Activated CD4-positive, alpha-beta memory T cell treated with anti-CD3 and anti-CD28 coated beads for 36 hours (primary cell): ENCODE measurements at regions not wholly inside any gene's neighbourhood (a gene's known extent, or its start where the extent isn't known, plus 50 kb on each side); places are given as distances from the start of the nearest gene placed in this dataset.

Source experiments
- CTCF ChIA-PET: fragments of 350-600 bp; sonication (Branson Sonifier 250); formaldehyde crosslinking; loops from one replicate; lab custom pipeline; 2021; ENCODE audit warnings: antibody characterized with exemption, inconsistent platforms; lab: Charles Lee
- POLR2A ChIA-PET: fragments of 350-600 bp; sonication (Branson Sonifier 250); formaldehyde crosslinking; loops from one replicate; lab custom pipeline; 2021; ENCODE audit warnings: antibody characterized with exemption; lab: Charles Lee
- DNase-seq: peaks from one replicate; pipeline ENCODE4 v3.0.0-alpha.2; 2020
- H3K27ac Mint-ChIP-seq: one replicate; pipeline ENCODE4 v1.8.0; 2021; ENCODE audit warnings: mixed read lengths
- H3K27me3 Mint-ChIP-seq: one replicate; pipeline ENCODE4 v1.8.0; 2021; ENCODE audit warnings: mixed read lengths
- H3K36me3 Mint-ChIP-seq: one replicate; pipeline ENCODE4 v1.8.0; 2021; ENCODE audit warnings: mixed read lengths
- H3K4me1 Mint-ChIP-seq: one replicate; pipeline ENCODE4 v1.8.0; 2021; ENCODE audit warnings: low read depth, mixed read lengths
- H3K4me3 Mint-ChIP-seq: one replicate; pipeline ENCODE4 v1.8.0; 2021; ENCODE audit warnings: mild to moderate bottlenecking, mixed read lengths
- H3K9me3 Mint-ChIP-seq: one replicate; pipeline ENCODE4 v1.8.0; 2021; ENCODE audit warnings: mixed read lengths
- intact Hi-C: fragments of 100-400 bp; cut with micrococcal nuclease; formaldehyde crosslinking; loops from one replicate; pipeline ENCODE4 v1.15.1; 2023

DNA sequence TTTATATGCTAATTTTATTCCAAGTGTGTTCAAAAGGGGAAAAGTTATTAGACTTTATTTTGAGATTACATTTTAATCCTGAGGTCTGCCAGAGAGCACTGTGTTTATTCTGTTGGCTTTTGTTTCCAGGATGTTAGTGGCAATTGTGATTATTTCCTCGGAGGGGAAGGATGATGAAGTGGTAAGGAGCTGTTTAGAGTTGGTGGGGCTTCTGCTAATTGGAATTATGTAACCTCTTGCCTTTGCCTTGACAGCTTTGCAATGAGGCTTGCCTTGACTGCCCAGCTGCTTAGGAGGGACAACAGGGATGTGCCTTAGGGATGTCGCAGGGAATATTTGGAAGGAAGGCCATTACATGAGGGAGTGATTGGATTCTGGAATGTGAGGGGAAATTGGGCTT is 89.7 kb upstream of the E2F8 start:
- intact Hi-C loops = no loop called here
- H3K36me3 Mint-ChIP-seq = no peaks in the 10 kb centered on the region
- DNase-seq = no peak
- ChIA-PET POLR2A (no interaction called here), CTCF (interaction anchor here (0.6 kb wide), 1 partner anchor 573 kb away, joined by 3 read pairs; no protein-coding TSS in a partner anchor)
- peaks cover 11% of the 10 kb centered on the region for H3K27me3 Mint-ChIP-seq
- no peaks in the 10 kb centered on the region for H3K9me3 Mint-ChIP-seq
- H3K4me3 Mint-ChIP-seq = no peak overlapping the region
- no peak overlapping the region for H3K27ac Mint-ChIP-seq
- H3K4me1 Mint-ChIP-seq = no peaks in the 10 kb centered on the region

- Mint-ChIP-seq H3K9me3 (no peaks in the 10 kb centered on the region), H3K4me1 (no peaks in the 10 kb centered on the region), H3K27me3 (peaks cover 11% of the 10 kb centered on the region), H3K27ac (no peak overlapping the region), H3K36me3 (no peaks in the 10 kb centered on the region), H3K4me3 (no peak overlapping the region)
- POLR2A ChIA-PET = no interaction called here
- intact Hi-C loops = no loop called here
- no peak for DNase-seq
- CTCF ChIA-PET = interaction anchor here (0.6 to 1.1 kb wide), 2 partner anchors 211 to 573 kb away, joined by 3 read pairs; no protein-coding TSS in a partner anchor
Observed at GRCh38 chr11:19329970-19330369, 89.2 kb upstream of the E2F8 start.

DNA sequence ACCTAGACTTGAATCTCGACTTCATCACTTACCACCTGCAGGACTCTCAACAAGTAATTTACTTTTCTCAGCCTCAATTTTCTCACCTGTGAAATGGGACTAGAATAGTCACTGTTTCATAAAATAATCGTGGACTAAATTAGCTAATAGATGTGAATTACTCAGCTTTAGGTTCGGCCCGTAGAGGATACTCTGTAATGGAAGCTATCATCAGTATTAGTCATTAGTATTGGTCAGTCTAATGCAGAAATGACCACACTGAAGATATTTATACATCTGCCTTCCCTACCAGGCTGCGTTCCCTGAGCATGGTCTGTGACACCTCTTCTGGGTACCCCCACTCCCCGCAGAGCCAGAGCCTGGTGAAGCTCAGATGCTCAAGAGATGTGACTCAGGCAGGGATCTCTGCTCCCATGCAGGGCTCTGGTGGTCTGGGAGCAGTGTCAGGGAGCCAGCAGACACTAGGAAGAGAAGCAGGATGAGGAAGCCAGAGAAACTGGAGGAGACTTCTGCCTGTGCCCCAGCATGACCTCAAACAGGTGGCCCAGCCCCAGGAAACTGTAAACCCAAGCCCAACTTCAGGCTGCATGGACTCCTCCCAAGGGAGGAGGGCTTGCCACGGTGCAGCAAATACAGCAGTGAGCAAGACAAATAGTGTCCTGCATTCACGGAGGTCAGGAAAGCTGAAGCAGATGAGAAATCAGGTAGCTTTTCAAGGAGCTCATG is 88.0 kb upstream of the E2F8 start:
- intact Hi-C loops = no loop called here
- H3K4me1 Mint-ChIP-seq = no peaks in the 10 kb centered on the region
- H3K27ac Mint-ChIP-seq = no peak overlapping the region
- POLR2A ChIA-PET = no interaction called here
- H3K4me3 Mint-ChIP-seq = no peak overlapping the region
- peaks cover 9% of the 10 kb centered on the region for H3K27me3 Mint-ChIP-seq
- no peaks in the 10 kb centered on the region for H3K36me3 Mint-ChIP-seq
- CTCF ChIA-PET = interaction anchor here (1.1 kb wide), 1 partner anchor 212 kb away, joined by 3 read pairs; no protein-coding TSS in a partner anchor
- no peak for DNase-seq
- H3K9me3 Mint-ChIP-seq = no peaks in the 10 kb centered on the region

- no peaks in the 10 kb centered on the region for H3K36me3 Mint-ChIP-seq
- H3K9me3 Mint-ChIP-seq = no peaks in the 10 kb centered on the region
- ChIA-PET POLR2A (no interaction called here), CTCF (no interaction called here)
- H3K4me1 Mint-ChIP-seq = no peaks in the 10 kb centered on the region
- no peak overlapping the region for H3K4me3 Mint-ChIP-seq
- H3K27me3 Mint-ChIP-seq = peaks cover 11% of the 10 kb centered on the region
- intact Hi-C loops = no loop called here
- H3K27ac Mint-ChIP-seq = no peak overlapping the region
- no peak for DNase-seq
Observed at GRCh38 chr11:19327280-19327679, 86.5 kb upstream of the E2F8 start.

DNA sequence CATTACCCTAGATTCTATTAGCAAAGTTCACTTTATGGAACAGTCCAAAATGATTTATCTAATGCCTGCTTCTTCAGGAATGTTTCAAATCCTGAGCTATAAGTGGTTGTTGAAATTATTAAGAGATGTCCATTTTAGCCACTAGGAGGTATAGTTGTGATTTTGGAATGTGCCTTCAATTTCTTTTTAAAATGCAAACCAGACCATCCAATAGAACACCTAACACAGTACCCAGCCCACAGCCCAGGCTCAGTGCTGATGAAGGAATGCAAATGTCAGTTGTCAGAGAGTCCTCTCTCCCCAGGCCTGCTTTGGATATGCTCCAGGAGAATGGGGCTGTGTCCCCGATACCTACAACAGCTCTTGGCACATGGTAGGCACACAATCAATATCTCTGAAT is 85.8 kb upstream of the E2F8 start:
- no peaks in the 10 kb centered on the region for H3K4me1 Mint-ChIP-seq
- no peak for DNase-seq
- ChIA-PET POLR2A (no interaction called here), CTCF (interaction anchor here (0.7 kb wide), 1 partner anchor 229 kb away, joined by 3 read pairs; no protein-coding TSS in a partner anchor)
- peaks cover 9% of the 10 kb centered on the region for H3K27me3 Mint-ChIP-seq
- H3K4me3 Mint-ChIP-seq = no peak overlapping the region
- no peak overlapping the region for H3K27ac Mint-ChIP-seq
- no peaks in the 10 kb centered on the region for H3K36me3 Mint-ChIP-seq
- intact Hi-C loops = no loop called here
- no peaks in the 10 kb centered on the region for H3K9me3 Mint-ChIP-seq

- peaks cover 15% of the 10 kb centered on the region for H3K27me3 Mint-ChIP-seq
- POLR2A ChIA-PET = no interaction called here
- no peak overlapping the region for H3K4me3 Mint-ChIP-seq
- intact Hi-C loops = no loop called here
- CTCF ChIA-PET = no interaction called here
- no peak for DNase-seq
- H3K27ac Mint-ChIP-seq = no peak overlapping the region
- H3K36me3 Mint-ChIP-seq = no peaks in the 10 kb centered on the region
- no peaks in the 10 kb centered on the region for H3K9me3 Mint-ChIP-seq
- no peaks in the 10 kb centered on the region for H3K4me1 Mint-ChIP-seq
Observed at GRCh38 chr11:19323502-19323901, 82.8 kb upstream of the E2F8 start.

DNA sequence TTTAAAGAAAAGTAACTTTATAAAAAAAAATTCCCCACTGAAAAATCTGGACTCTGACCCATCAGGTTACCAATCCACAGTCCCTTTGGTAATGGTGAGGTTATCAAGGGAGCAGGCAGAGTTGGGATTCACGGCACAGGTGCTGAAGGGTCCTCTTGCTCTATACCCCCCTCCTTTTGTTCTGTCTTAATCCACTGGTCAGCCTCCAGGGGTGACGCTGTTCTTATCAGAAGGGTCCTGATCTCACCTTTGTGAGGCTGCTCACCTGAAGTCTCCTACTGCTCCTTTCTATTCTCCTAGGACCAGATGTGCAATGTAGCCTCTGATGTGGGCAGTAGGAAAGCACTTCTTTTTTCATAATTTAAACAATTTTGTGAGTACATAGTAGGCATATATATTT is 80.6 kb upstream of the E2F8 start:
- Mint-ChIP-seq H3K36me3 (no peaks in the 10 kb centered on the region), H3K27ac (no peak overlapping the region), H3K4me1 (no peaks in the 10 kb centered on the region), H3K27me3 (peaks cover 18% of the 10 kb centered on the region), H3K9me3 (no peaks in the 10 kb centered on the region), H3K4me3 (no peak overlapping the region)
- intact Hi-C loops = no loop called here
- POLR2A ChIA-PET = no interaction called here
- no peak for DNase-seq
- CTCF ChIA-PET = no interaction called here

DNA sequence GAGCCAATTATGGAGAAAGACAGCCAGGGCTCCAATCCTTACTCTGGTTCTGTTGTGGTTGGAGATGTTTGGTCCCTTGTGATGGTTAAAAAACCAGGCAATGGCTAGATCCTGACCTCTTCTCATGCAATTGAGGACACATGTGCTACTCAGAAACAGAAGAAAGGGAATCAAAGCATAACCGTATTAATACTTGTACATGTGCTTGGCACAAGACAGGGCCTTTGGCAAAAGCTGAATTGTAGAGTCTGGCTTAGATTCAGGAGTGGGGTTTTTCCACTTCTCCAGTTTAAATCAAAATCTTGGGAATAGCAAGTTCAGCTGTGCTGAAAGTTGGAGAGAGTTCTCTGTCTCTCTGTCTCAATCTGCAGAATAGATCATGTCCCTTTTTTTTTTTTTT is 80.1 kb upstream of the E2F8 start:
- Mint-ChIP-seq H3K27ac (no peak overlapping the region), H3K36me3 (no peaks in the 10 kb centered on the region), H3K27me3 (peaks cover 18% of the 10 kb centered on the region), H3K9me3 (no peaks in the 10 kb centered on the region), H3K4me1 (no peaks in the 10 kb centered on the region), H3K4me3 (no peak overlapping the region)
- intact Hi-C loops = no loop called here
- no peak for DNase-seq
- CTCF ChIA-PET = interaction anchor here (0.7 kb wide), 1 partner anchor 10 kb away, joined by 3 read pairs; no protein-coding TSS in a partner anchor
- POLR2A ChIA-PET = no interaction called here

- Mint-ChIP-seq H3K36me3 (no peaks in the 10 kb centered on the region), H3K4me1 (no peaks in the 10 kb centered on the region), H3K27me3 (peaks cover 11% of the 10 kb centered on the region), H3K9me3 (no peaks in the 10 kb centered on the region), H3K4me3 (no peak overlapping the region), H3K27ac (no peak overlapping the region)
- intact Hi-C loops = no loop called here
- ChIA-PET CTCF (no interaction called here), POLR2A (no interaction called here)
- DNase-seq = no peak
Observed at GRCh38 chr11:19316434-19316833, 75.7 kb upstream of the E2F8 start.

DNA sequence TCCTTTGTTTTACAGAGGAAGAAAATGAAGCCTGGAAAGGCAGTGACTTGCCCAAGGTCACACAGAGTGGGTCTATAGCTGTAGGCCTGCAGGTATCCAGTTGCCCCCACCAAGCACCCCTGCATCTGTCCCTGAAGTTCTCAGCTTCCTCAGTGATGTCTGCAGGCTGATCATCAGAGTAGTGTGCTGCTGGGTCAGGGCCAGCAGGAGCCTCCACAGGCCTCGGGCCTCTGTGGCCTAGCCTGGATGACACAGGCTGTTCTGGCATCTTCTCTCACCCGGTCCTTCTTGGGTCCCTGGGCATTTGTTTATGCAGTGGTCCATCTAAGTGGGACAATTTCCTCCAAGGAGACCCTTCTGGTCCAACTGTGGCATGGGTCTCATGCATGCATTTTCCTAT is 74.8 kb upstream of the E2F8 start:
- intact Hi-C loops = no loop called here
- Mint-ChIP-seq H3K27me3 (peaks cover 7% of the 10 kb centered on the region), H3K27ac (no peak overlapping the region), H3K4me1 (no peaks in the 10 kb centered on the region), H3K36me3 (no peaks in the 10 kb centered on the region), H3K9me3 (no peaks in the 10 kb centered on the region), H3K4me3 (no peak overlapping the region)
- ChIA-PET CTCF (no interaction called here), POLR2A (no interaction called here)
- no peak for DNase-seq

- H3K4me3 Mint-ChIP-seq = no peak overlapping the region
- DNase-seq = no peak
- POLR2A ChIA-PET = no interaction called here
- H3K27ac Mint-ChIP-seq = no peak overlapping the region
- H3K4me1 Mint-ChIP-seq = no peaks in the 10 kb centered on the region
- no peaks in the 10 kb centered on the region for H3K36me3 Mint-ChIP-seq
- no peaks in the 10 kb centered on the region for H3K9me3 Mint-ChIP-seq
- intact Hi-C loops = no loop called here
- CTCF ChIA-PET = interaction anchor here (1.1 kb wide), 1 partner anchor 241 kb away, joined by 3 read pairs; no protein-coding TSS in a partner anchor
- no peaks in the 10 kb centered on the region for H3K27me3 Mint-ChIP-seq
Observed at GRCh38 chr11:19313140-19313539, 72.4 kb upstream of the E2F8 start.

- H3K4me3 Mint-ChIP-seq = no peak overlapping the region
- H3K4me1 Mint-ChIP-seq = no peaks in the 10 kb centered on the region
- DNase-seq = peak; percentile 60
- no peaks in the 10 kb centered on the region for H3K9me3 Mint-ChIP-seq
- CTCF ChIA-PET = interaction anchor here (0.9 kb wide), 2 partner anchors 234 to 241 kb away, joined by 3 read pairs; no protein-coding TSS in a partner anchor
- H3K27ac Mint-ChIP-seq = no peak overlapping the region
- intact Hi-C loops = loop anchor here (1.0 kb wide), 1 partner anchor 242 kb away; no protein-coding TSS in a partner anchor
- H3K36me3 Mint-ChIP-seq = no peaks in the 10 kb centered on the region
- H3K27me3 Mint-ChIP-seq = no peaks in the 10 kb centered on the region
- POLR2A ChIA-PET = no interaction called here
Observed at GRCh38 chr11:19311308-19312030, 70.7 kb upstream of the E2F8 start.
